Parathyroid adenoma (tissue), 2 donors: ENCODE measurements at regions not wholly inside any gene's neighbourhood (a gene's known extent, or its start where the extent isn't known, plus 50 kb on each side); places are given as distances from the start of the nearest gene placed in this dataset.

ENCODE experiments used
- H2AFZ ChIP-seq: fragments of 300-600 bp; sonication (generic); one replicate; pipeline ENCODE4 v1.7.0; 2017; ENCODE audit warnings: antibody characterized with exemption, mild to moderate bottlenecking
- H3K27ac ChIP-seq: fragments of 300-600 bp; sonication (generic); one replicate; pipeline ENCODE4 v1.7.0; 2017
- H3K27me3 ChIP-seq: fragments of 300-600 bp; sonication (generic); one replicate; pipeline ENCODE4 v1.7.0; 2017; ENCODE audit warnings: low read length; ENCODE audit not compliant: control insufficient read depth, insufficient read depth
- H3K36me3 ChIP-seq: fragments of 300-600 bp; sonication (generic); one replicate; pipeline ENCODE4 v1.7.0; 2017; ENCODE audit warnings: low read length; ENCODE audit not compliant: control insufficient read depth, insufficient read depth
- H3K4me1 ChIP-seq: fragments of 300-600 bp; sonication (generic); one replicate; pipeline ENCODE4 v1.7.0; 2017; ENCODE audit warnings: control low read depth
- H3K4me2 ChIP-seq: fragments of 300-600 bp; sonication (generic); one replicate; pipeline ENCODE4 v1.7.0; 2017; ENCODE audit warnings: low read length
- H3K4me3 ChIP-seq: fragments of 300-600 bp; sonication (generic); one replicate; pipeline ENCODE4 v1.7.0; 2017; ENCODE audit warnings: low read depth, low read length
- H3K79me2 ChIP-seq: fragments of 300-600 bp; sonication (generic); one replicate; pipeline ENCODE4 v1.7.0; 2017; ENCODE audit warnings: control low read depth
- H3K9ac ChIP-seq: fragments of 300-600 bp; sonication (generic); one replicate; pipeline ENCODE4 v1.7.0; 2017; ENCODE audit warnings: mild to moderate bottlenecking
- H3K9me3 ChIP-seq: fragments of 300-600 bp; sonication (generic); one replicate; pipeline ENCODE4 v1.7.0; 2017; ENCODE audit warnings: low read length; ENCODE audit not compliant: control insufficient read depth
- CTCF ChIP-seq: fragments of 300-600 bp; sonication (generic); IDR thresholded peaks from one replicate; pipeline ENCODE4 v1.7.0; 2017; ENCODE audit warnings: antibody characterized with exemption, mild to moderate bottlenecking
- donor health status: primary hyperparathyroidism.

GRCh38 chr6:71410681-71411080 is 122.1 kb downstream of the OGFRL1 start:
- Histone ChIP-seq H3K4me3 (no peak overlapping the region), H3K9ac (no peak overlapping the region), H2AFZ (no peak overlapping the region), H3K4me2 (no peak overlapping the region), H3K9me3 (no peaks in the 10 kb centered on the region), H3K27ac (no peak overlapping the region), H3K79me2 (peaks cover 13% of the 10 kb centered on the region), H3K36me3 (no peaks in the 10 kb centered on the region), H3K27me3 (no peaks in the 10 kb centered on the region), H3K4me1 (peaks cover 15% of the 10 kb centered on the region)
- no peak for TF ChIP-seq CTCF

- Histone ChIP-seq H3K27ac (no peak overlapping the region), H3K4me1 (peaks cover 10% of the 10 kb centered on the region), H2AFZ (no peak overlapping the region), H3K36me3 (no peaks in the 10 kb centered on the region), H3K27me3 (no peaks in the 10 kb centered on the region), H3K9ac (no peak overlapping the region), H3K9me3 (no peaks in the 10 kb centered on the region), H3K4me3 (no peak overlapping the region), H3K4me2 (peak overlapping the region; percentile 42), H3K79me2 (peaks cover 17% of the 10 kb centered on the region)
- TF ChIP-seq CTCF = no peak
Observed at GRCh38 chr6:71411882-71412281, 123.3 kb downstream of the OGFRL1 start.

GRCh38 chr6:71412559-71413140 is 124.0 kb downstream of the OGFRL1 start:
- no peak overlapping the region for H3K9ac ChIP-seq

GRCh38 chr6:71414486-71414885 is 125.9 kb downstream of the OGFRL1 start:
- no peaks in the 10 kb centered on the region for H3K36me3 ChIP-seq
- H3K4me3 ChIP-seq = no peak overlapping the region
- peak overlapping the region; percentile 24 for H3K4me2 ChIP-seq
- no peak overlapping the region for H3K9ac ChIP-seq
- H3K9me3 ChIP-seq = no peaks in the 10 kb centered on the region
- no peak for TF ChIP-seq CTCF
- no peak overlapping the region for H3K27ac ChIP-seq
- no peak overlapping the region for H2AFZ ChIP-seq
- peaks cover 32% of the 10 kb centered on the region for H3K79me2 ChIP-seq
- no peaks in the 10 kb centered on the region for H3K27me3 ChIP-seq
- H3K4me1 ChIP-seq = peaks cover 10% of the 10 kb centered on the region

More at GRCh38 chr6:71412559-71413140, 124.0 kb downstream of the OGFRL1 start:
- H3K36me3 ChIP-seq = no peaks in the 10 kb centered on the region
- peaks cover 24% of the 10 kb centered on the region for H3K79me2 ChIP-seq
- peaks cover 5% of the 10 kb centered on the region for H3K4me1 ChIP-seq
- no peaks in the 10 kb centered on the region for H3K9me3 ChIP-seq
- no peak overlapping the region for H2AFZ ChIP-seq
- peak overlapping the region; percentile 42 for H3K4me2 ChIP-seq
- peak overlapping the region; percentile 35 for H3K4me3 ChIP-seq
- no peak overlapping the region for H3K27ac ChIP-seq
- H3K27me3 ChIP-seq = no peaks in the 10 kb centered on the region
- TF ChIP-seq CTCF = no peak
